Stimulated activated CD4-positive, alpha-beta T cell treated with anti-CD3 and anti-CD28 coated beads, TNF-alpha, amount 100 ng/mL, for 24 hours (primary cell): ENCODE measurements at regions not wholly inside any gene's neighbourhood (a gene's known extent, or its start where the extent isn't known, plus 50 kb on each side); places are given as distances from the start of the nearest gene placed in this dataset.

Source experiments
- DNase-seq, 3 experiments: peaks; one replicate each; pipeline ENCODE4 v3.0.0-alpha.2; 2020; ENCODE audit warnings: low read depth in 3 of 3

DNA sequence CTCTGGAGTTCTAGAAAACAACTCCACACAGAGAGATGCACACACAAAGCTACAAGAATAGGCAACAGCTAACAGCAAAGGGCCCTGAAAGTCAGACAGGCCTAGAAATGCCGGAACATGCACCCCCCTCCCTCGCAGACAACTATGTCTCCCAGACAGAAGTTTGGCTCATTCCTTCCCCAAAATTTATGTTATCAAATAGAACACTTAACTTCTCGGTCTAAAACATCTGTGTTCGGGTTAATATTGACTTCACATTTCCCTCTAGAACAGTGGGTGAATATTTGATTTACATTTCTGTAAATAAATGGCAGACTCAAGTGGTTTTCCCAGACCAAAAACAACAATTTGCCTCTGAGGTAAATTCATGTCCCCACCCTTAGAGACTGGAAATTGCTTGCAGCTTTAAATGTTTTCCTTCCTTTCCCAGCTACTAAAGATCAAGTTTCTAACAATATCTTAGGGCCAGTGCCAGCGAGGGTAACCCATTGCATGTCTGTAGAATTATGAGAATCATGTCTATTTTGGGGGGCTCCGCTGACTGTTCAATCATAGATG, 92.5 kb upstream of the INHBA start:
- no peak for DNase-seq

DNA sequence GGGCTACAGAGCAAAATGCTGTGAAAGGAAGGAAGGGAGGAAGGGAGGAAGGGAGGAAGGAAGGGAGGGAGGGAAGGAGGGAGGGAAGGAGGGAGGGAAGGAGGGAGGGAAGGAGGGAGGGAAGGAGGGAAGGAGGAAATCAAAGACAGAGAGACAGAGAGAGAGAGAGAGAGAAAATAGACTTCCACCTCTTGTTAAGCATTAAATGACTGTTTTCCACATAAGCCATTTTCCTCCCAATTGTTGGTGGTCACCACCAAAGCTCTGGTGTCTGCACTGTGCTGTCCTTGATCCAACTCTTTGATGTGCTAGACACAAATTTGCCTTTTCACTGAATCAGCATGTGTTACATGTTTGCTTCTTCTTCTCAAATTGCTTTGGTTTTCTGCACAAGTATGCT, 90.7 kb upstream of the INHBA start:
- no peak for DNase-seq

DNA sequence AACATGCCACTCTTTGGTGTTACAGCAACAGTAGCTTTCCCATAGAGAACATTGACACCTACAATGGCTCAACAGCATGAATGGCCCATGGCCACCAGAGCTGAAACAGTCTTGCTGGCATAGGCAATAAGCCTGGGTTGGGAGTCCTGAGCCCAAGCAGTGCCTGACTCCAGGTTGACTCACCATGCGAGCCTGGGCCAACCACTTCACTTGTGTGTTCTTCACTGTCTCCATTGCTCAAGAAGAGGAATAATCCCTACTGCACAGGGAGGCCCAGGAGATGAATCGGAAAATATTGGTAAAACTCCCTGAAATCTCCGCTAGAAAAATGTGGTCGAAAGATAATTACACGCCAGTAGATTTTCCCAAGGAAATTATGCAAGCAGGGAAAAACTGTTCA, 89.2 kb upstream of the INHBA start:
- DNase-seq, result no peak

DNA sequence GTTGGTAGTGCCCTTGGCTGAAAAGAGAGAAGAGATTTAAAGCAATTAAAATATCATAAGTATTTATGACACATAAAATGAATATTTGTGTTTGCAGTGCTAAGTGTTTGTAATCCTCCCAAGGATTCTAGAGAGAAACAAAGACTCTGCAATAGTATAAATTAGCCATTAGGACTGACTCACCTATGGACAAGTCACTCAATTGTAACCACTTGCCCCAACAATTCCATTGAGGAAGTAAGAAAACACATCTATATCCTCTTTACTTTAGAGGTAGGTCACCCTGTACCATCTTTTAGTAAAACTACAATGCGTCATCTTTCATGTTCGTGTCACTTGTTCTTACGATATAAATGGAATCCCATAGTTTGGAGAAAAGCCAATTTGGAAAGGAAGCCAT, 85.7 kb upstream of the INHBA start:
- no peak for DNase-seq

DNA sequence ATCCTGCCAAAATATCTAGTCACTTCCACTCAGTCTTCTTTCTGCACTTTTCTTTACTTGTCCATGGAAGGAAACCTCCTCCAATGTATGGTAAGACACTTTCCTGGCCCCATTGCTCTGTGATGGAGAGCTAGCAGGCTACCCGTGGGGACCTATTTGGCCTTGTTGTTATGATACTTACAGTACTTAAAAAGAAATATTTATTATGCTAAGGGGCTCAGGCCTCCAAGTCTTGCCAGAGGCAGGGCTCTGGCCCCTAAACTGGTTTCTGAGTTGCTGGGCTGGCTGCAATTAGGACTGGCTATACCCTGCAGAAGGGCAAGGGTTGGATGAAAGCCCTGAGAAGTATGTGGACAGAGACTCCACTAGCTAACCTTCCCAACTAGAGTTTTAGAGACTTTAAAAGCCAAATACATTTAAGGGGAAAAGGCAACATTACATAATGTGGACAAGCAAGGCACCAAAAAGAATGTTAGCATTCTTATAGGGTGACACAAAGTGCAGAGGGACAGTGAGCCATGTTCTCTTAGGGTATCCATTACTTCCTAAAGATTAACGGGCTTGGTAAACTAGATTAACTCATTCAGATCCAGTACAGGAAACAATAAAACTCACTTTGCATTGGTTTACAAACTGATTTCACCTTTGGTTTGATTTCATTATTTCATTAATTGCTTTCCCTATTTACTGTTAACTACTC, 84.9 kb upstream of the INHBA start:
- DNase-seq, result no peak

DNA sequence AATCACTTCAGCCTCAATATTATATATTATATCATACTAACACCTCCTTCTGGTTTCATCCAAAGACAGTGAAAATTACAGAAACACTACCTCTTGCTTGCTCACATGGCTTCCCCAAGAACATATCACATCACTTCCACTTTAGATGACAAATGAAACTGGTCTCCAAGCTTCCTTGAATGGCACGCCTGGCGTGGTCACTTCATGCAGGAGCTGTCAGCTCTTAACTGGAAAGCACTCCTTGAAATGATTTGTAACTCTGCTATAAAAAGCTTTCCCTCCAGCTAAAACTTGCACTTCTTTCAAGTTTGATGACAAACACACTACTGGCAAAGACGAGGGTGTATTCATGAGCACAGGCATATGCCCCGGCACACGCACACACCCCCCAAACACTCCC, 84.1 kb upstream of the INHBA start:
- no peak for DNase-seq

DNA sequence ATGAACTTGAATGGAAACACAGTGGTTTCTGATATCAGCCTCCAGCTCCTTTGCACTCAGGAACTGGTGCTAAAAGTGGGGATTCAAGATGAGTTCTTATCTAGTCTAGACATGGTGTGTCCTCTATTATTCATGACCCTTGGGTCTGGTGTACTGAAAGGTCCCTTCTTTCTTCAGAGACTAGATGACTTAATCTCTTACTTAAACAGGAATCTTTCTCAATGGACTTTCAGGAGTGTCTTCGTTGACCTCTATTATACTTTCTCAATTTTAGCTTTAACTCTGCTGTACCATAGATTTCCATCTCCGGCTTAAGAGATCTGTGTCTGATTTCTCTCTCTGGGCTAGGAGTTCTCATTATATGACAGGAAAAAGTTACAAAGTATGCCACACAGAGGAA, 83.5 kb upstream of the INHBA start:
- DNase-seq, result no peak

DNA sequence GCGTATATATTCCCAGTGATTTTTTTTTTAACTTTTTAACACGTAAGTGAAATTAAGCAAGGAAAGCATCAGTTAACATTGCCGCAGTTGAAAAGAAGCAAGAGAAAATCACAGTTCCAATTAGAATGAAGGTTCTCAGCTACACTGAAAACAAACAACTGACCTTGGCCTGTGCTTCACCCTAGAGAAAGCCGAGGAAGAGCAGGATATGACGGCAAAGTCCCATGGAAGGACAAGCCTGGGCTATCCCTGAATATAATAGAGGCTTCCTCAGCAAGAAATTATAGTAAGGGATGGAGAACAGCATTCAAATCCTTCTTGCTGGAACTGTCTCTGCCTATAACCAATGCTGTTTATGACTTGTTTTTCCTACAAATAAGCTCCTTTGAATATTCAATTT, 83.0 kb upstream of the INHBA start:
- DNase-seq, result no peak

DNA sequence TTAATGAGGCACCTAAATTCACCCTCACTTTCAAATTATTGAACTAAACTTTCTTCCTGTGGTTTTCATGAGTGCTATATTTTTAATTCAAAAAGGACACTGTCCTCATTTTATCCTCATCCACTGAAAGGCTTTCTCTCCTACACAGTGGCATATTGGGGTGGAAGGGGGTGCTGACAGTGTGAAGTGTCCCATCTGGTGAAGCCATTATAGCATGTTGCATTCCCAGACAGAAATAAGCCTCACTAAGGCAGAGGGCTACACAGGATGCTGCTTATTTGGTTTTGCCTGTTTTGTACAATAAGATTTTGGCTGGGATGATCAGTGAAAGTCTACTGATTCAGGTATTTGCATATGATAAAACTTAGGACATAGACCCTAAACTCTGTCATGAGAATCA, 82.4 kb upstream of the INHBA start:
- no peak for DNase-seq

DNA sequence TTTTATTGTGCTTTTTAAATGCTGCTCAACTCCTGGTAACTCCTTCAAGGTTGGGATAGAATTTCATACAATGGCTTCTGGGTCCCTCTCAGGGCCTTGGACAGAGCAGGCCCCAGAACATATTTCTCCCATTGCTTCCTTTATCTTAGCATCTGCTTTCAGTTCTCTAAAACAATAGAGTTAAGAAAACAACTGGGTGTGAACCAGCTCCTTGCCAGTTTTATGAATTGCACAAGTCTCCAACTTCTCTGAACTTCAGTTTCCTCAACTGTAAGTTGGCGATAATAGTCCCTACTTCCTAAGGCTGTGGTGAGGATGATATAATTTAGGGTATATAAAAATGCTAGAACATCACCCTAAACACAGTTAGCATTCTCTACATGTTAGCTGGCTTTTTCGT, 77.0 kb upstream of the INHBA start:
- no peak for DNase-seq

DNA sequence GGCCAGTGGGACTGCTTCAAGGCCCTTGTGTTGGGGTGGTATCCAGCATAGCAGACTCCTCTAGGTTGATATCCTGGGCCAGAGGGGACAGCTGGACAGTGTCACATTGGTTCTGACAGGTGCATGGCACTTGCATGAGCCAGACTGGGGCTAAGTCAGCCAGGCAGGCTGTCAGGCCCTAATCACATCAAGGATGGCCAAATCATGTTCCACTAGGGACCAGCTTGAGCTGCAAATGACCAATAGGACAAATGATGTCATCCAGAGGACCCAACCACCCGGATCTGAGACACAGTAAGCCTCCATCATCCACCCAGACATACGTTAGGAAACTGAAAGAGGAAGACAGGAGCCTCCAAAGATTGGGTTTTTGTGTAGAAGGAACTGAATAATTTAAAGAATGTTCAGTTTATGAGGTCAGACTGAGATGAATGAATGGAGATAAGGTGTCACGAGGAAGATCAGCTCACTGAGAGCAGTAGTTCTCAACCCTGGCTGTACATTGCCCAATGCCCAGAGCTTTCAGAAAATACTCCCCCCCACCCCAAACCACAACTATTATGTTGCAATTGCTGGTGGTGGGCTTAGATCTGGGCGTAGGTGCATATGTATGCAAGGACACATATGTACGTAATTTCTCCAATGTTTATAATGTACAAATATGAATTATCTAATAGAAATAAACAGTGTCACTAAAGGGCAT, 75.2 kb upstream of the INHBA start:
- DNase-seq, result no peak

DNA sequence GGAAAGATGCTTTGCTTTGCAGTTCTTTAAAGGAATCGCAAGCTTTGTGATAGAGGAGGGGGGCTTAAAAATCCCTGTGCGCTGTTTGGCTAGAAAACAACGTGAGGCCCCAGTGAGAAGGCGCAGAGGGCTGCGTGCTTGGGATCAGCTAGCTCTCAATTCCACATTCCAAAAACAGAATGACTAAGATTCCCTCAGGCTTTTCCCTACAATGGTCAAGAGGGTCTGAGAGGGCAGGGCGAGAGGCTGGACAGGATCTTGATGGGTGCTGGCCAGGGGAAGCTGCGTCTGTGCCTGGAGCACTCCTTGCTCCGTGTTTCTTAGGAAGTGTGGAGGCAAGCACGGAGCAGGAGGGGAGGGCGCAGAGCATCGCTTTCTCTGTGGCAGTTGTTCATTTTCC, 72.1 kb upstream of the INHBA start:
- DNase-seq, result no peak

DNA sequence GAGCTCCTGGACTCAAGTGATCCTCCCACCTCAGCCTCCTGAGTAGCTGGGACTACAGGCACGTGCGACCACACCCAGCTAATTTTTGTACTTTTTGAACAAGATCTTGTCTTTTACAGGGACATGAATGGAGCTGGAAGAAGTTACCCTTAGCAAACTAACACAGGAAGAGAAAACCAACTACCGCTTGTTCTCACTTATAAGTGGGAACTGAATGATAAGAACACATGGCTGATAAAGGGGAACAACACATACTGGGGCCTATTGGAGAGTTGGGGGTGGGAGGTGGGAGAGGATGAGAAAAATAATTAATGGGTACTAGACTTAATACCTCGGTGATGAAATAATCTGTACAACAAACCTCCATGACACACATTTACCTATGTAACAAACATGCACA, 70.9 kb upstream of the INHBA start:
- DNase-seq, result no peak

DNA sequence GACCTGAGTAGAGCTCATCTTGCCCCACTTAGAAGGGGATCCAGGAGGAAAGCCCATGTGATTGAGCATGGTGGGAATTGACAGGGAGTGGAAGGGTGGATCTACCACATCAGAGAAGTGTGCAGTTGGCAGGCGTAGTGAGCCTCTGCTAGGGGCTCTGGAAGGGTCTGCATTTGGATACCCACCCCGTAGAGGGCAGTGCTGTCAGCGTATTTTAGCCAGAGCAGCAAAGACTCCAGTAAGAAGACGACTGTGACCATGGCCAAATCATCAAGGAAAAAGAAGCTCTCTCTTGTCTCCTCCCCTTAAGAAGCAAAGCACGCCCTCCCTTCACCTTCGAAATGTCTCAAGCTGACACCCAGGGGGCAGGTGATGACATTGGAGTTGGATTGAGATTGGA, 68.8 kb upstream of the INHBA start:
- DNase-seq, result no peak

DNA sequence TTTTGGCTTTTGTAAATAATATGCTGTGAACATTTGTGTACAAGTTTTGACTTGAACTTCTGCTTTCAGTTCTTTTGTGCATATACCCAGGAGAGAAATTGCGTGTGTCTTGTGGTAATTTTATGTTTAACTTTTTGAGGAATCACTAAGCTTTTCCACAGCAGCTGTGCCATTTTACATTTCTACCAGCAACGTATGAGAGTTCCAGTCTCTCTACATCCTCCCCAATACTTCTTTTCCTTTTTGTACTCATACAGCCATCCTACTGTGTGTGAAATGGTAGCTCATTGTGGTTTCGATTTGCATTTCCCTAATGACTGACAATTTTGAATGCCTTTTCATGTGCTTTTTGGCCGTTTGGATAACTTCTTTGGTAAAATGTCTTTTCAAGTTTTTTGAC, 66.3 kb upstream of the INHBA start:
- DNase-seq, result no peak

DNA sequence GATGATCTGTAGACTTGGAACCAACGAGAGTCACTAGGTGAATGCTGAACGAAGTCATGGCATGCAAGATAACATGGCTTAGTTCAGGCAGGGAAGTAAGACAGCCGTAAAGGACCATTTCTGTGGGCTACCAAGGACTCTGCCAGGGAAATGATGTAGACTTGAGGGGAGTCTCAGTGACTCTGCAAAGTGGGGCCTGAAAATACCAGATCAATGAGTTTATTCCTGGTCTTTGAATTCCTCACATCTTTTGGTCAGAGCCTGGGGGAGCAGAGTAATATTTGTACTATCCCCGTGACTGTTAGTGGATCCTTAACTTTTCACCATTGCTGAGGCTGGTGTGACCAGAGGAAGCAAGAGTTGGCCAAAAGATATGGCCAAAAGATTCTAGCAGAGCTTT, 60.7 kb upstream of the INHBA start:
- no peak for DNase-seq

DNA sequence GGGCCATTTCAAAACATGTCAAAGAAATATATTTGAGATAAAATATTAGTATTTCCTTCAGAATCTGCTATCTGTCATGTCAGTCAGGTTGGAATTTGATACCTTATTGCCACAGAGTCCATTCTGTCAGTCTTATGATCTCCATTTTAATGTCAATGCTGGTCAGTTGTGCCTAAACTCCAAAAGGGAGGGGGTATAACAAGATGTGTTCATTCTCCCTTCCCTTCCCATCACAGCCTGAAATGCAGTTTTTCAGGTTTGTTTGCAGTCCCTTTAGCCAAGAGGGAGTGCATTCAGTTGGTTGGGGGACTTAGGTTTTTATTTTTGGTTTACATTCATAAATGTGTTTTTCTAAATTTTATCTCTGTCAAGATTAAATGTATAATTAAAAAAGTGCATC, 59.8 kb upstream of the INHBA start:
- DNase-seq, result no peak

DNA sequence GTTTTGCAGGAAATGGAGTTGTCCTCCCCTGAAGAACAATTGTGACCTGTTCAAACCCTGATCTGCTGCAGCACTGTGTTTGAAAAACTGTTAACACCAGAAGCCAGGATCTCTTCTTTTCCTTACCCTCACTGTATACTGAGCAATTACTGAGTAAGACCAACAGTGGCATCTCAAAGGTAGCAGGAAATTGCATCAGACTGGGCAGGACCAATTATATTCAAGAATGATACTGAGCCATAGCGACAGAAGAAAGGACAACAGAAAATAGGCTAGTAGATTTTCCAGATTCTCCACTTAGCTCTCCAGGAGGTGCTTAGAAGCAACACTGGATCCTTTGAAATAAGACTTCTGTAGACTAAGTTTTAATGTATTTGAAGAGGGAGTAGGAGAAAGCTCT, 57.4 kb upstream of the INHBA start:
- no peak for DNase-seq

DNA sequence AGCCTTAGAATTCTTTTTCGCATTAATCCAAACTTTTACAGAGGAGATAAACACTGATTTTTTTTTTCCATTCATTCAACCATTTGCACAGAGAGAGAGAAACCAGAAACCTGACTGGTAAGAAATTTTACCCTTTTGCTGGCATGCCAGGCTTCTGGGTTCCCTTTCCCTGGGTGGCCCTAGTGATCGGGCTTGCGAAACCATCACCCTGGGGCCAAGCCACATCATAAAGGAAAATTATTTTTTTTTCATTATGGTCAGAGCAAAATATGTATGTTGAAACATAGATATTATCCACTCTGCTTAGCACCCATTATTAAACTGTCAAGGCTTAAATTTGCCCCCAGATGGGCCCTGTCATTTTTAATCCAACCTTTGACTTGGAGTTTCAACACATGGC, 55.4 kb upstream of the INHBA start:
- DNase-seq, result no peak

DNA sequence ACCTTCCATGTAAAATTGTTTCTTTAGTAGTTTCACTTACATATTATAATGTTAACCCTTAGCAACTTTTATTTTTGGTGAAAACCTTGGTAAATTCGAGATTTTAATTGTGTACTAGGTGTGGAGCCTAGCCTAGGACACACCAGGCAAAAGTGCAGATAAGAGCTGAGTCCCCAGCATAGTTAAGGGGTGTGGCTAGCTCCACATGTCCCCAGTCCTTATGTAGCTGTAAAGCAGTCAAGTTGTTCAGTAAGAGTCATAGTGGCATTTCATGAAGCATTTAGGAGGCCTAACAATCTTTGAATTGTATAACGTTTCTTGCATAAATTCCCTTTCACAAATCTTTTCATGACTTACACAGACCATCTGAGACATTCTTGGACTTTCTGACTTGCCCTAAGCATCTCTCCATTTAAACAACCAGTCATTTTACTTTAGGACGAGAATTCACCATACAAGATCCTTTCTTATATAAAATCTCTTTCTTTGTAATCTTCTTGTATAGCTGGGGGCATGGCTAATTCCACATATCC, 53.8 kb upstream of the INHBA start:
- DNase-seq, result no peak

DNA sequence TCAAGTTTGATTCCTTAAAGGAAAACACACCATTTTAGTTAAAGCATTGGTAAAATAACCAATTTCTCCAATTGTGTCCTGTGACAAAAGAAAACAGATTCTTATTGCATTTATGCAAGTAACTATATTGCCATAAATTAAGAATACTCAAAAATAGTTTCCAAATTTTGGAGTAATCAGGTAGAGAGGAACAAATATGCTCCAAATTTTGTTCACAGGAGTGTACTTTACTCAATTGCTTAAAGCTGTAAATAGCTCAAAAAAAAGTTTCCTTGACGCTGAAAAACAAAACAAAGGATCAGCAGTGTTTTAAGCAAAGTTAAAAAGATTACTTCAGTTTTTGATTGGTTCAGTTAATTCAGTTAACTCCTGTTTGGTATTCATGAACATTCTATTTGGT, 52.2 kb upstream of the INHBA start:
- no peak for DNase-seq

DNA sequence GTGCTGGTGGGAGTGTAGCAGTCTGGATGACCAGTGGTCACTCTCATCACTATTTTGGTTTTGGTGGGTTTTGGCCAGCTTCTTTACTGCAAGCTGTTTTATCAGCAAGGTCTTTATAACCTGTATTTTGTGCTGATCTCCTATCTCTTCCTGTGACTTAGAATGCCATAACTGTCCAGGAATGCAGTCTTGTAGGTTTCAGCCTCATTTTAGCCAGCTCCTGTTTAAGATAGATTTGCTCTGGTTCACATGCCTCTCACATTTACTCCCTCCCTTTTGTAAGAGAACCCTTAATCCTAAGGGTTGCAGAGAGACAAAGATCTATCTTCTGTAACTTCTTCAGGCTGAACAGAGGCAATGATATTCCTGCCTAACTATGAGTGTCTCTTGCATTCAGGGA, 51.2 kb upstream of the INHBA start:
- DNase-seq, result no peak
